SK-N-SH treated with all-trans-retinoic acid at 6 μM for 48 hours (cell line): ENCODE measurements at regions not wholly inside any gene's neighbourhood (a gene's known extent, or its start where the extent isn't known, plus 50 kb on each side); places are given as distances from the start of the nearest gene placed in this dataset.

Experiments used
- ATAC-seq: fragments of 200-7000 bp; cut with Tn5 transposase; 3 replicates; pipeline ENCODE4 v1.9.1; 2020; ENCODE audit warnings: mild to moderate bottlenecking, moderate library complexity
- ARNTL ChIP-seq: fragments of 450-650 bp; formaldehyde crosslinking; IDR thresholded peaks from 2 replicates; pipeline ENCODE4 v1.5.0; 2020; ENCODE audit warnings: low read depth, mild to moderate bottlenecking, moderate library complexity, borderline replicate concordance
- BACH2 ChIP-seq: fragments of 250-450 bp; sonication (Bioruptor Pico); IDR thresholded peaks from 2 replicates; pipeline ENCODE4 v1.9.0; 2021; ENCODE audit warnings: mild to moderate bottlenecking, borderline replicate concordance
- CREB5 ChIP-seq: fragments of 250-450 bp; sonication (Bioruptor Pico); IDR thresholded peaks from 2 replicates; pipeline ENCODE4 v1.5.1; 2020; ENCODE audit warnings: low read depth, mild to moderate bottlenecking, moderate library complexity
- CSDC2 ChIP-seq: fragments of 250-450 bp; sonication (Bioruptor Pico); IDR thresholded peaks from 2 replicates; pipeline ENCODE4 v1.5.0; 2020; ENCODE audit warnings: mild to moderate bottlenecking, moderate library complexity
- CSRNP3 ChIP-seq: fragments of 250-450 bp; sonication (Bioruptor Pico); IDR thresholded peaks from 2 replicates; pipeline ENCODE4 v1.5.1; 2021; ENCODE audit warnings: mild to moderate bottlenecking, moderate library complexity
- ESRRG ChIP-seq: fragments of 250-450 bp; sonication (Bioruptor Pico); IDR thresholded peaks from 2 replicates; pipeline ENCODE4 v1.6.1; 2021; ENCODE audit warnings: mild to moderate bottlenecking
- GLIS3 ChIP-seq: fragments of 250-450 bp; sonication (Bioruptor Pico); IDR thresholded peaks from 2 replicates; pipeline ENCODE4 v1.5.0; 2020; ENCODE audit warnings: mild to moderate bottlenecking, moderate library complexity
- ISL1 ChIP-seq: fragments of 250-450 bp; sonication (Bioruptor Pico); IDR thresholded peaks from 2 replicates; pipeline ENCODE4 v2.1.2; 2022; ENCODE audit warnings: mild to moderate bottlenecking, moderate library complexity
- OSR1 ChIP-seq: fragments of 250-450 bp; sonication (Bioruptor Pico); IDR thresholded peaks from 2 replicates; pipeline ENCODE4 v1.8.0; 2022; ENCODE audit warnings: moderate library complexity, mild to moderate bottlenecking, inconsistent platforms
- PATZ1 ChIP-seq: fragments of 250-450 bp; sonication (Bioruptor Pico); IDR thresholded peaks from 2 replicates; pipeline ENCODE4 v1.8.0; 2020; ENCODE audit warnings: mild to moderate bottlenecking, moderate library complexity, borderline replicate concordance
- PPARA ChIP-seq: fragments of 250-450 bp; sonication (Bioruptor Pico); IDR thresholded peaks from 2 replicates; pipeline ENCODE4 v1.5.0; 2020; ENCODE audit warnings: mild to moderate bottlenecking, borderline replicate concordance
- RARB ChIP-seq: fragments of 250-450 bp; sonication (Bioruptor Pico); IDR thresholded peaks from 2 replicates; pipeline ENCODE4 v1.8.0; 2021; ENCODE audit warnings: mild to moderate bottlenecking, moderate library complexity
- TCF4 ChIP-seq: fragments of 250-450 bp; sonication (Bioruptor Pico); IDR thresholded peaks from 2 replicates; pipeline ENCODE4 v1.8.0; 2021; ENCODE audit warnings: mild to moderate bottlenecking, moderate library complexity, borderline replicate concordance
- TOX ChIP-seq: fragments of 250-450 bp; sonication (Bioruptor Pico); IDR thresholded peaks from 2 replicates; pipeline ENCODE4 v1.8.0; 2021; ENCODE audit warnings: mild to moderate bottlenecking, moderate library complexity, borderline replicate concordance
- TSHZ2 ChIP-seq: fragments of 250-450 bp; sonication (Bioruptor Pico); IDR thresholded peaks from 2 replicates; pipeline ENCODE4 v1.5.0; 2020; ENCODE audit warnings: mild to moderate bottlenecking, moderate library complexity
- ZC3H10 ChIP-seq: fragments of 250-450 bp; sonication (Bioruptor Pico); IDR thresholded peaks from 2 replicates; pipeline ENCODE4 v1.5.1; 2021; ENCODE audit warnings: mild to moderate bottlenecking, moderate library complexity
- ZFP3 ChIP-seq: fragments of 250-450 bp; sonication (Bioruptor Pico); IDR thresholded peaks from 2 replicates; pipeline ENCODE4 v1.5.0; 2020; ENCODE audit warnings: mild to moderate bottlenecking, moderate library complexity
- ZFP30 ChIP-seq: fragments of 450-650 bp; formaldehyde crosslinking; IDR thresholded peaks from 2 replicates; pipeline ENCODE4 v1.5.0; 2022; ENCODE audit warnings: mild to moderate bottlenecking, moderate library complexity
- ZNF565 ChIP-seq: fragments of 450-650 bp; formaldehyde crosslinking; conservative IDR thresholded peaks from 2 replicates; pipeline ENCODE4 v1.5.0; 2020; ENCODE audit warnings: low read depth, mild to moderate bottlenecking, moderate library complexity
- ZNF70 ChIP-seq: fragments of 450-650 bp; formaldehyde crosslinking; IDR thresholded peaks from 2 replicates; pipeline ENCODE4 v1.5.0; 2020; ENCODE audit warnings: mild to moderate bottlenecking, moderate library complexity
- ZNF8 ChIP-seq: fragments of 450-650 bp; formaldehyde crosslinking; IDR thresholded peaks from 2 replicates; pipeline ENCODE4 v1.5.0; 2020; ENCODE audit warnings: mild to moderate bottlenecking, moderate library complexity
- TF ChIP-seq, protein P1 (sequence below): fragments of 250-450 bp; sonication (Bioruptor Pico); IDR thresholded peaks from 2 replicates; pipeline ENCODE4 v1.8.0; 2021; ENCODE audit warnings: low read depth, mild to moderate bottlenecking, moderate library complexity, borderline replicate concordance

GRCh38 chr2:118246726-118247125, 158.5 kb downstream of the INSIG2 start:
- TF ChIP-seq OSR1 (CRISPR knock-in tag) (no peak), TOX (CRISPR knock-in tag) (no peak), GLIS3 (CRISPR knock-in tag) (no peak), ZC3H10 (CRISPR knock-in tag) (no peak), ZNF8 (CRISPR knock-in tag) (no peak), CSRNP3 (no peak), ARNTL (CRISPR knock-in tag) (no peak), PPARA (CRISPR knock-in tag) (no peak), ZFP30 (CRISPR knock-in tag) (no peak)
- no peak for ATAC-seq

DNA sequence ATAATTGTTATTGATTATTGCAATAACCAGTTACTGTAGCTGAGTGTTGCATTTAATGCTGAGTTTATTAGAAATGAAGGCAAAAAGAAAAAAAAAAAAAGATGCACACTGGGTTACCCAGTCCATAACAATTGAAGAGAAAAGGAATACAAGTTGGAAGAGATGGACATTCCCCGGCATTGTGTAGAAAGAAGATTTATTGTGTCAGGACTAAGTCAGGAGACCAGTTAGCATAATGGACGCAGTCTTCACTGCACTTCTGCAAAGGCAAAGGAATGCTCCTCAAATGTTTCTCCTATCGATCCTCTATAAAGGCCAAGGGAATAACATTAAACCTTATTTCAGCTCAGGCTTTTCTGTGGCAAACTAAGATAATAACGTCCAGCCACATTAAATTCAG, 157.8 kb downstream of the INSIG2 start:
- TF ChIP-seq CSRNP3, result no peak
- TF ChIP-seq, all 23 proteins: peak for 0
- ATAC-seq, result no peak

DNA sequence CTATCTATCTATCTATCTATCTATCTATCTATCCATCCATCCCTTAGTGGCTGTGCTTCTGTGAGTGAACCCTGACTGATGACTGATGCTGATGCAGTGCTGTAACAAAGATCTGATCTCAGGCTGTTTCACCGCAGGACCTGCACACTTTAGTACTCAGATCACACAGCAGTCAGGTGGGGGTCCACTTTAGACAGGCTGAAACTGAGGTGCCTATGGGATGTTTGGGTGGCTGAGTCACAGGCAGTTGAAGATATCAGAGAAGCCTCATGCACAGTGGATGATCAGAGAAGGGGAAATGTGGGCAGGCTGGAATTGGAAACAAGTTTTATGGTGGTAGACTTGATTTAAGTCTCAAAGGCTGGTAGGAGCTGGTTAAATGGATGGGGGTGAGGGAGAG, 156.4 kb downstream of the INSIG2 start:
- ATAC-seq, result no peak
- TF ChIP-seq CSRNP3 (no peak), CREB5 (CRISPR knock-in tag) (no peak), ZNF565 (CRISPR knock-in tag) (no peak), ISL1 (no peak), PPARA (CRISPR knock-in tag) (no peak), ARNTL (CRISPR knock-in tag) (no peak), PATZ1 (CRISPR knock-in tag) (no peak), ZNF70 (CRISPR knock-in tag) (no peak), ESRRG (CRISPR knock-in tag) (no peak), ZFP3 (CRISPR knock-in tag) (no peak), BACH2 (no peak), OSR1 (CRISPR knock-in tag) (no peak), RARB (CRISPR knock-in tag) (no peak), CSDC2 (CRISPR knock-in tag) (no peak), ZFP30 (CRISPR knock-in tag) (no peak), TCF4 (CRISPR knock-in tag) (no peak), TSHZ2 (CRISPR knock-in tag) (no peak), TOX (CRISPR knock-in tag) (no peak)
- TF ChIP-seq, protein P1, sequence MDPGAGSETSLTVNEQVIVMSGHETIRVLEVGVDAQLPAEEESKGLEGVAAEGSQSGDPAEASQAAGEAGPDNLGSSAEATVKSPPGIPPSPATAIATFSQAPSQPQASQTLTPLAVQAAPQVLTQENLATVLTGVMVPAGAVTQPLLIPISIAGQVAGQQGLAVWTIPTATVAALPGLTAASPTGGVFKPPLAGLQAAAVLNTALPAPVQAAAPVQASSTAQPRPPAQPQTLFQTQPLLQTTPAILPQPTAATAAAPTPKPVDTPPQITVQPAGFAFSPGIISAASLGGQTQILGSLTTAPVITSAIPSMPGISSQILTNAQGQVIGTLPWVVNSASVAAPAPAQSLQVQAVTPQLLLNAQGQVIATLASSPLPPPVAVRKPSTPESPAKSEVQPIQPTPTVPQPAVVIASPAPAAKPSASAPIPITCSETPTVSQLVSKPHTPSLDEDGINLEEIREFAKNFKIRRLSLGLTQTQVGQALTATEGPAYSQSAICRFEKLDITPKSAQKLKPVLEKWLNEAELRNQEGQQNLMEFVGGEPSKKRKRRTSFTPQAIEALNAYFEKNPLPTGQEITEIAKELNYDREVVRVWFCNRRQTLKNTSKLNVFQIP, result no peak
